Fibroblast of lung (primary cell): ENCODE measurements at regions not wholly inside any gene's neighbourhood (a gene's known extent, or its start where the extent isn't known, plus 50 kb on each side); places are given as distances from the start of the nearest gene placed in this dataset.

Experiments
- EZH2 ChIP-seq: IDR thresholded peaks from 2 replicates; pipeline ENCODE4 v1.5.1; 2012; ENCODE audit warnings: low read length, control low read depth, mild to moderate bottlenecking; ENCODE audit errors: missing control alignments
- TF ChIP-seq, protein P1 (sequence below), 2 donors: IDR thresholded peaks in 1 of 2; conservative IDR thresholded peaks in 1 of 2; 1 replicate in 1 of 2; 2 replicates in 1 of 2; pipeline ENCODE4 v1.5.1; 2011 to 2012; ENCODE audit warnings: low read length in 2 of 2, control low read depth in 1 of 2, inconsistent platforms in 1 of 2, low read depth in 1 of 2, mild to moderate bottlenecking in 1 of 2

GRCh38 chr10:52574697-52575096 is 197.9 kb downstream of the MBL2 start:
- TF ChIP-seq, protein P1, sequence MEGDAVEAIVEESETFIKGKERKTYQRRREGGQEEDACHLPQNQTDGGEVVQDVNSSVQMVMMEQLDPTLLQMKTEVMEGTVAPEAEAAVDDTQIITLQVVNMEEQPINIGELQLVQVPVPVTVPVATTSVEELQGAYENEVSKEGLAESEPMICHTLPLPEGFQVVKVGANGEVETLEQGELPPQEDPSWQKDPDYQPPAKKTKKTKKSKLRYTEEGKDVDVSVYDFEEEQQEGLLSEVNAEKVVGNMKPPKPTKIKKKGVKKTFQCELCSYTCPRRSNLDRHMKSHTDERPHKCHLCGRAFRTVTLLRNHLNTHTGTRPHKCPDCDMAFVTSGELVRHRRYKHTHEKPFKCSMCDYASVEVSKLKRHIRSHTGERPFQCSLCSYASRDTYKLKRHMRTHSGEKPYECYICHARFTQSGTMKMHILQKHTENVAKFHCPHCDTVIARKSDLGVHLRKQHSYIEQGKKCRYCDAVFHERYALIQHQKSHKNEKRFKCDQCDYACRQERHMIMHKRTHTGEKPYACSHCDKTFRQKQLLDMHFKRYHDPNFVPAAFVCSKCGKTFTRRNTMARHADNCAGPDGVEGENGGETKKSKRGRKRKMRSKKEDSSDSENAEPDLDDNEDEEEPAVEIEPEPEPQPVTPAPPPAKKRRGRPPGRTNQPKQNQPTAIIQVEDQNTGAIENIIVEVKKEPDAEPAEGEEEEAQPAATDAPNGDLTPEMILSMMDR (conservative IDR thresholded peaks at IDR 0.05 in 1 of 2, IDR thresholded peaks at IDR 0.05 in 1 of 2; ENCODE audit: low read depth in 1 of 2, low read length in 2 of 2): no peak
- TF ChIP-seq EZH2: no peak
